Heart right ventricle (tissue), 16 donors: ENCODE measurements at regions not wholly inside any gene's neighbourhood (a gene's known extent, or its start where the extent isn't known, plus 50 kb on each side); places are given as distances from the start of the nearest gene placed in this dataset.

Source experiments
- ATAC-seq, 8 donors: fragments of 200-7000 bp; cut with Tn5 transposase; one replicate each; pipeline ENCODE4 v1.9.1; 2020; ENCODE audit warnings: mild to moderate bottlenecking in 8 of 8, moderate library complexity in 8 of 8, moderate number of reproducible peaks in 1 of 8
- DNase-seq, 2 donors: peaks; one replicate each; pipeline ENCODE4 v3.0.0-alpha.2; 2020
- H3K27ac ChIP-seq, 10 donors: fragments of 200-600 bp; sonication (generic) in 2 of 10; one replicate each; pipeline versions ENCODE4 v1.5.0 to v1.8.0; 2020 to 2022; ENCODE audit warnings: mild to moderate bottlenecking in 3 of 10
- H3K27me3 ChIP-seq, 7 donors: fragments of 200-600 bp; one replicate each; pipeline ENCODE4 v1.8.0; 2021 to 2022; ENCODE audit warnings: mild to moderate bottlenecking in 2 of 7
- H3K36me3 ChIP-seq, 9 donors: fragments of 200-600 bp; sonication (generic) in 1 of 9; one replicate each; pipeline versions ENCODE4 v1.5.0 to v1.8.0; 2020 to 2022; ENCODE audit warnings: mild to moderate bottlenecking in 2 of 9
- H3K4me1 ChIP-seq, 9 donors: fragments of 200-600 bp; sonication (generic) in 1 of 9; one replicate each; pipeline versions ENCODE4 v1.5.0 to v1.8.0; 2020 to 2022; ENCODE audit warnings: mild to moderate bottlenecking in 4 of 9
- H3K4me3 ChIP-seq, 10 donors: fragments of 200-600 bp; sonication (generic) in 2 of 10; one replicate each; pipeline versions ENCODE4 v1.5.0 to v1.8.0; 2020 to 2022; ENCODE audit warnings: mild to moderate bottlenecking in 7 of 10, moderate library complexity in 2 of 10
- H3K9me3 ChIP-seq, 11 donors: fragments of 200-600 bp in 10 of 11; sonication (generic) in 2 of 11; one replicate each; pipeline versions ENCODE4 v1.5.0 to v1.8.0; 2013 to 2022; ENCODE audit warnings: mild to moderate bottlenecking in 2 of 11, control low read depth in 1 of 11, moderate library complexity in 1 of 11
- WGBS, 2 donors: extraction: QIAGEN DNeasy Blood & Tissue Kit; methylation state at CpG; one replicate each; pipeline ENCODE4 v1.1.7; 2013; ENCODE audit warnings: inconsistent platforms in 1 of 2; 5-methylcytosine and 5-hydroxymethylcytosine counted together
- intact Hi-C, 10 donors: fragments of 100-400 bp; cut with DNase I; formaldehyde crosslinking; loops; one replicate each; pipeline versions ENCODE4 v1.11.1 to v1.14.2; 2022
- TF ChIP-seq, protein P1 (sequence below), 9 donors: fragments of 200-600 bp; sonication (generic) in 2 of 9; IDR thresholded peaks; one replicate each; pipeline versions ENCODE4 v1.5.0 to v1.8.0; 2021 to 2022; ENCODE audit warnings: antibody characterized with exemption in 9 of 9, mild to moderate bottlenecking in 5 of 9, moderate library complexity in 1 of 9
- donor health status: Arrhythmogenic right ventricular cardiomyopathy.
- donor health status: ischemic (EF 13 %, LVEDD 7.1; RV severe dilation, severe dysfunction).
- donor health status: healthy with polysubstance abuse.
- donor health status: DM: no; HTN: yes; CAD: no.
- donor health status: DM: no; HTN: no; CAD: no.
- donor health status: ischemic (EF 25% LVEDD 6.9; RV normal size, moderate dysfunction).
- donor health status: ischemic (EF 25% LVEDD 5.7; RV mildly dilated, moderate dysfunction).
- donor health status: healthy.
- donor health status: DM: yes; HTN: yes; CAD: no.
- donor health status: Ischemic cardiomyopathy.
- donor health status: ischemic (EF 35%, LVEDD 5.7; RV mildly dilated, moderate dysfunction).
- donor health status: nonischemic (EF 11% LVEDD 7.7; RV severe dilation, severe dysfunction).
- donor health status: DM: yes; HTN: yes; CAD: no.
- donor health status: PGD.
- donor health status: ischemic (EF 29% LVEDD 5.4; RV normal size, mild dysfunction).
- donor health status: nonischemic (EF 23%, LVEDD 6.1; RV moderate dilation, normal function).

- TF ChIP-seq, protein P1, sequence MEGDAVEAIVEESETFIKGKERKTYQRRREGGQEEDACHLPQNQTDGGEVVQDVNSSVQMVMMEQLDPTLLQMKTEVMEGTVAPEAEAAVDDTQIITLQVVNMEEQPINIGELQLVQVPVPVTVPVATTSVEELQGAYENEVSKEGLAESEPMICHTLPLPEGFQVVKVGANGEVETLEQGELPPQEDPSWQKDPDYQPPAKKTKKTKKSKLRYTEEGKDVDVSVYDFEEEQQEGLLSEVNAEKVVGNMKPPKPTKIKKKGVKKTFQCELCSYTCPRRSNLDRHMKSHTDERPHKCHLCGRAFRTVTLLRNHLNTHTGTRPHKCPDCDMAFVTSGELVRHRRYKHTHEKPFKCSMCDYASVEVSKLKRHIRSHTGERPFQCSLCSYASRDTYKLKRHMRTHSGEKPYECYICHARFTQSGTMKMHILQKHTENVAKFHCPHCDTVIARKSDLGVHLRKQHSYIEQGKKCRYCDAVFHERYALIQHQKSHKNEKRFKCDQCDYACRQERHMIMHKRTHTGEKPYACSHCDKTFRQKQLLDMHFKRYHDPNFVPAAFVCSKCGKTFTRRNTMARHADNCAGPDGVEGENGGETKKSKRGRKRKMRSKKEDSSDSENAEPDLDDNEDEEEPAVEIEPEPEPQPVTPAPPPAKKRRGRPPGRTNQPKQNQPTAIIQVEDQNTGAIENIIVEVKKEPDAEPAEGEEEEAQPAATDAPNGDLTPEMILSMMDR (IDR thresholded peaks at IDR 0.05) = no peak
- DNase-seq (no peak), ATAC-seq (no peak)
- Histone ChIP-seq H3K9me3 (peaks cover 0 to 26% (median 0%) of the 10 kb centered on the region in 11 donors), H3K4me3 (no peak overlapping the region), H3K4me1 (no peaks in the 10 kb centered on the region), H3K27me3 (no peaks in the 10 kb centered on the region), H3K36me3 (no peaks in the 10 kb centered on the region), H3K27ac (no peak overlapping the region)
- WGBS, 2 donors = 87 to 89% methylated on average over 6 of the region's 6 CpGs
- intact Hi-C loops = no loop called here
Measured at GRCh38 chr5:68500813-68501212, 285.3 kb downstream of the PIK3R1 start.

- TF ChIP-seq, protein P1 (IDR thresholded peaks at IDR 0.05) = no peak
- no peaks in the 10 kb centered on the region for H3K27me3 ChIP-seq
Measured at GRCh38 chr5:68502531-68502930, 287.0 kb downstream of the PIK3R1 start.

GRCh38 chr5:68504306-68504705 lies 288.8 kb downstream of the PIK3R1 start:
- DNase-seq = no peak
- H3K27me3 ChIP-seq = no peaks in the 10 kb centered on the region
- TF ChIP-seq, protein P1 (IDR thresholded peaks at IDR 0.05) = no peak
- H3K9me3 ChIP-seq = no peaks in the 10 kb centered on the region
- no peaks in the 10 kb centered on the region for H3K4me1 ChIP-seq
- intact Hi-C loops = no loop called here
- H3K27ac ChIP-seq = no peak overlapping the region
- H3K4me3 ChIP-seq = no peak overlapping the region
- no peak for ATAC-seq
- H3K36me3 ChIP-seq = no peaks in the 10 kb centered on the region

More at GRCh38 chr5:68502531-68502930, 287.0 kb downstream of the PIK3R1 start:
- intact Hi-C loops = no loop called here
- Histone ChIP-seq H3K4me3 (no peak overlapping the region), H3K9me3 (peaks cover 0 to 15% (median 0%) of the 10 kb centered on the region in 11 donors), H3K36me3 (no peaks in the 10 kb centered on the region), H3K27ac (no peak overlapping the region), H3K4me1 (no peaks in the 10 kb centered on the region)
- ATAC-seq (no peak), DNase-seq (no peak)

DNA sequence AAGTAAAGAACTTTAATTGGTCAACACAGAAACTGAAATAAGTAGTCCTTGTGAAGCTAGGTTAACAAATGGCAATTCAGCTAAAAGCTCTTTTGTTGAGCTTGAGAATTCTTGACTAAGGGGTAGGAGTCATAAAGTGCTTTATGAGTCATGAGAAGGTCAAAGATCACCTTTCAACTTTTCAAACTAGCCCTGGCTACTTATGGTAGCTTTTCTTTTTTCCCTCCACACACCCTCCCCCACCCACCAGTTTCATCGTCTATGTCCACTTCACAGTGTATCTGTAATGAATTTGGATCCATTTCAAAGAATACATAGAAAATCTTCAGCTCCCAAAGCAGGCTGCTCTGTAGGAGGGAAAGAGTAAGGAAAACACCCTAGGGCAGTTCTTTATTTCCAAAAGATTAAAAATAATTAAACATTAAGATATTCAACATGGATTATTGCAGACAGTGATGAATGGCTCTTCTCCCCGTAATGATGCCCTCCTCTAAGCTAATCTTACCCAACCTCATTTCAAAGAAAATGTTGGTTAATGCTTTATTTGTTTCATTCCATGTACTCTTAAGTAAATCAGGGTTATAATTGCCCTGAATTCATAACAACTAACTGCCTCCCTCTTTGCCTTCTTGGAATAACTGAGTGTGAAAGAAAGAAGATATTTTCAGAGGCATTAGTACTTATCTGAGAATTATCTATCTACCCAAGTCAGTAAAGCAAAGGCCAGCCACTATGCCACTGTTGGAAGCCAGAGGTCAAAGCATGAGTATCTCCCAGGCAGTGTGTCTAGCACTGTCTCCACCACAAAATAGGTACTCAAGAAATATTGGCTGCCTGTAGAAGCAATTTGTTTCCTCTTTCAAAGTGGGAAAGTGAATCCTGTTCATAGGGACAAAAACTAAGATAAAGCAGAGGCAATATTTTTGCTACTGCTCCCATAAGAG lies 290.6 kb downstream of the PIK3R1 start:
- no peaks in the 10 kb centered on the region for H3K4me1 ChIP-seq
- no peaks in the 10 kb centered on the region for H3K36me3 ChIP-seq
- TF ChIP-seq, protein P1 (IDR thresholded peaks at IDR 0.05) = no peak
- ATAC-seq = no peak
- no peaks in the 10 kb centered on the region for H3K27me3 ChIP-seq
- H3K9me3 ChIP-seq = no peaks in the 10 kb centered on the region
- intact Hi-C loops = no loop called here
- 62 to 79% methylated on average over 2 of the region's 2 CpGs for WGBS, 2 donors
- DNase-seq = no peak
- H3K4me3 ChIP-seq = no peak overlapping the region
- no peak overlapping the region for H3K27ac ChIP-seq
